Muscle of leg (tissue), 3 donors: ENCODE measurements at regions not wholly inside any gene's neighbourhood (a gene's known extent, or its start where the extent isn't known, plus 50 kb on each side); places are given as distances from the start of the nearest gene placed in this dataset.

Experiments
- DNase-seq: peaks from one replicate; pipeline ENCODE4 v3.0.0; 2013
- H3K27ac ChIP-seq: one replicate; pipeline ENCODE4 v1.5.1; 2013; ENCODE audit warnings: mild to moderate bottlenecking, low read length, control low read depth
- H3K27me3 ChIP-seq: one replicate; pipeline ENCODE4 v1.6.1; 2013; ENCODE audit warnings: low read length; ENCODE audit not compliant: control insufficient read depth, insufficient read depth
- H3K36me3 ChIP-seq: one replicate; pipeline ENCODE4 v1.6.1; 2013; ENCODE audit warnings: low read length; ENCODE audit not compliant: control insufficient read depth, insufficient read depth
- H3K4me1 ChIP-seq: one replicate; pipeline ENCODE4 v1.6.1; 2013; ENCODE audit warnings: low read length; ENCODE audit not compliant: control insufficient read depth, insufficient read depth
- H3K4me3 ChIP-seq: one replicate; pipeline ENCODE4 v1.5.1; 2013; ENCODE audit warnings: low read length, control low read depth
- H3K9me3 ChIP-seq: replicated peaks from 2 replicates; pipeline ENCODE4 v1.6.1; 2013; ENCODE audit warnings: low read depth, low read length; ENCODE audit not compliant: control insufficient read depth
- WGBS: methylation state at CpG from one replicate; pipeline ENCODE4 v1.1.5; 2013; ENCODE audit warnings: missing lambda C conversion rate; ENCODE audit not compliant: insufficient coverage; 5-methylcytosine and 5-hydroxymethylcytosine counted together

GRCh38 chr10:131495892-131496291 is 184.4 kb upstream of the TCERG1L start:
- DNase-seq: no peak
- Histone ChIP-seq H3K4me1 (no peaks in the 10 kb centered on the region), H3K4me3 (no peak overlapping the region)

DNA sequence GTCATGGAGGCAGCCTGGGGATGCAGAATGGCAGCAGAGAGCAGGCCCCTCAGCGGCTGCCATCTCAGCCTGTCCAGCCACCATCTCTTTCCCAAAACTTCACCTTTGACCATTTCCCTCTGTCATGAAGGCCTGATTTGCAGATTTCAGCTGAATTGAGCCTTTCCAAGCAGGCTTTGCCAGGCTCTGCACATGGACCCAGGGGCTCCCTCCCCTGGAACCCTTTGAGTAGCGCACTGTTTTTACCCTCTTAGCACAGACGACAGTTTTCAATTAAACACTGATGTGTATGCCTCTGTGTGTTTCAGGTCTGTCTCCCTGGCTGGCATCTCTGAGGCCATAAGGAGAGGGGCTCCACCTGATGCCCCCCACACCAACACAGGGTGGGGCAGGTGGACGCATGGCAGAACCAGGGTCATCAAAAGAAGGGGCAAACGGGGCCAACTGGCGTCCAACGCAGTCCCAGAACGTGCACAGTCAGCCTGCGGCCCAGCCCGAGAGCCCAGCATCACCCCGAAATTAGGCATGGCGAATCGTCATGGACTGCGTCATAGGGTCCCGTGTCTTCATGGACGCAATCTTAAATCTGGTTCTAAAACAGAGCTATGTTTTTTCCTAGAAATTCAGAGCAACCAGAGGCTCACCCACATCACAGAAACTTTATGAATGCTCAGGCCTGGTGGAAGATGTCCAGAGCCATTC is 185.0 kb upstream of the TCERG1L start:
- whole genome bisulfite sequencing: 80% methylated on average over 12 of the region's 16 CpGs
- no peak overlapping the region for H3K4me3 ChIP-seq
- no peaks in the 10 kb centered on the region for H3K9me3 ChIP-seq
- H3K27me3 ChIP-seq: no peaks in the 10 kb centered on the region
- H3K27ac ChIP-seq: no peak overlapping the region
- H3K4me1 ChIP-seq: no peaks in the 10 kb centered on the region
- DNase-seq: no peak
- no peaks in the 10 kb centered on the region for H3K36me3 ChIP-seq

More at GRCh38 chr10:131495892-131496291, 184.4 kb upstream of the TCERG1L start:
- no peak overlapping the region for H3K27ac ChIP-seq
- no peaks in the 10 kb centered on the region for H3K27me3 ChIP-seq
- no peaks in the 10 kb centered on the region for H3K36me3 ChIP-seq
- no peaks in the 10 kb centered on the region for H3K9me3 ChIP-seq
- WGBS: 96% methylated on average over 5 of the region's 14 CpGs

- Histone ChIP-seq H3K27ac (no peak overlapping the region), H3K4me3 (no peak overlapping the region), H3K36me3 (no peaks in the 10 kb centered on the region), H3K4me1 (no peaks in the 10 kb centered on the region), H3K9me3 (peaks cover 10% of the 10 kb centered on the region), H3K27me3 (no peaks in the 10 kb centered on the region)
- WGBS: 88% methylated on average over 3 of the region's 3 CpGs
- DNase-seq: no peak
Observed at GRCh38 chr10:131499566-131499965, 188.0 kb upstream of the TCERG1L start.

GRCh38 chr10:131500181-131500580 is 188.7 kb upstream of the TCERG1L start:
- no peaks in the 10 kb centered on the region for H3K36me3 ChIP-seq
- no peaks in the 10 kb centered on the region for H3K27me3 ChIP-seq
- H3K4me3 ChIP-seq: no peak overlapping the region
- no peak for DNase-seq
- 91% methylated on average over 9 of the region's 9 CpGs for WGBS
- H3K27ac ChIP-seq: no peak overlapping the region
- H3K9me3 ChIP-seq: peaks cover 12% of the 10 kb centered on the region
- H3K4me1 ChIP-seq: no peaks in the 10 kb centered on the region

- Histone ChIP-seq H3K4me1 (no peaks in the 10 kb centered on the region), H3K9me3 (peaks cover 12% of the 10 kb centered on the region), H3K4me3 (no peak overlapping the region), H3K27me3 (no peaks in the 10 kb centered on the region), H3K36me3 (no peaks in the 10 kb centered on the region), H3K27ac (no peak overlapping the region)
- DNase-seq: no peak
- WGBS: 86% methylated on average over 5 of the region's 5 CpGs
Observed at GRCh38 chr10:131500892-131501291, 189.4 kb upstream of the TCERG1L start.

GRCh38 chr10:131503992-131504391 is 192.5 kb upstream of the TCERG1L start:
- Histone ChIP-seq H3K4me3 (no peak overlapping the region), H3K27ac (no peak overlapping the region)
- no CpG with 5 or more reads among the region's 2 CpGs for WGBS

DNA sequence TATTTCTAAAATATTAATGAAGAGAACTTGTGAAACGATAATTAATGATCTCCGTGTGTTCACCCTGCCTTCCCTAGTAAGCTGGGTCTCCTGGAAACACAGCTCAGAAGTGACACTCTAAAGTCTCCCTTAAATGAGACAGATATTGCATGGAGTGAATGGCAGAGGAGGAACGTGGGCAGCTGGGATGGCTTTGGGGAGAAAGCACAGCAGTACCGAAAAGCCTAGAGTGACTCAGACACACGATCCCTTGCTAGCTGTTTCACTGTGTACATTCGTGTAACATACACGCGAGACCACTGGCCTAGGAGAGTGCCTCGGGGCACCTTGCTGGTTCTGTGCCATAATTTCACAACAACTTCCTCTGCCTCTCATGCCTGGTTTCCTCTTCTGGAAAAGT is 199.9 kb upstream of the TCERG1L start:
- H3K4me1 ChIP-seq: peaks cover 8% of the 10 kb centered on the region
- peaks cover 7% of the 10 kb centered on the region for H3K9me3 ChIP-seq
- peaks cover 7% of the 10 kb centered on the region for H3K27me3 ChIP-seq
- H3K36me3 ChIP-seq: no peaks in the 10 kb centered on the region
- 94% methylated on average over 7 of the region's 9 CpGs for WGBS
- H3K4me3 ChIP-seq: no peak overlapping the region
- no peak for DNase-seq
- no peak overlapping the region for H3K27ac ChIP-seq

More at GRCh38 chr10:131503992-131504391, 192.5 kb upstream of the TCERG1L start:
- Histone ChIP-seq H3K27me3 (no peaks in the 10 kb centered on the region), H3K36me3 (no peaks in the 10 kb centered on the region), H3K9me3 (peaks cover 12% of the 10 kb centered on the region), H3K4me1 (no peaks in the 10 kb centered on the region)
- no peak for DNase-seq

- no peak overlapping the region for H3K4me3 ChIP-seq
- H3K27ac ChIP-seq: no peak overlapping the region
- DNase-seq: no peak
- peaks cover 8% of the 10 kb centered on the region for H3K4me1 ChIP-seq
- H3K36me3 ChIP-seq: no peaks in the 10 kb centered on the region
- peaks cover 12% of the 10 kb centered on the region for H3K27me3 ChIP-seq
- H3K9me3 ChIP-seq: peaks cover 7% of the 10 kb centered on the region
- 86% methylated on average over 5 of the region's 7 CpGs for WGBS
Observed at GRCh38 chr10:131512852-131513251, 201.3 kb upstream of the TCERG1L start.

- Histone ChIP-seq H3K9me3 (peaks cover 7% of the 10 kb centered on the region), H3K27me3 (peaks cover 12% of the 10 kb centered on the region), H3K4me1 (peaks cover 8% of the 10 kb centered on the region), H3K27ac (no peak overlapping the region), H3K36me3 (no peaks in the 10 kb centered on the region), H3K4me3 (no peak overlapping the region)
- no peak for DNase-seq
- 86% methylated on average over 4 of the region's 4 CpGs for WGBS
Observed at GRCh38 chr10:131513445-131513844, 201.9 kb upstream of the TCERG1L start.

- Histone ChIP-seq H3K36me3 (no peaks in the 10 kb centered on the region), H3K27me3 (peaks cover 14% of the 10 kb centered on the region), H3K9me3 (peaks cover 7% of the 10 kb centered on the region), H3K4me1 (peaks cover 8% of the 10 kb centered on the region), H3K4me3 (no peak overlapping the region), H3K27ac (no peak overlapping the region)
- peak; percentile 54 for DNase-seq
- 51% methylated on average over 7 of the region's 8 CpGs for WGBS
Observed at GRCh38 chr10:131513901-131514300, 202.4 kb upstream of the TCERG1L start.

GRCh38 chr10:131514454-131514853 is 202.9 kb upstream of the TCERG1L start:
- H3K4me3 ChIP-seq: no peak overlapping the region
- DNase-seq: peak; percentile 25
- H3K36me3 ChIP-seq: no peaks in the 10 kb centered on the region
- 17% methylated on average over 12 of the region's 12 CpGs for WGBS
- peaks cover 8% of the 10 kb centered on the region for H3K4me1 ChIP-seq
- peaks cover 5% of the 10 kb centered on the region for H3K9me3 ChIP-seq
- H3K27me3 ChIP-seq: peaks cover 14% of the 10 kb centered on the region
- no peak overlapping the region for H3K27ac ChIP-seq
